GM21576 (cell line): ENCODE measurements at regions not wholly inside any gene's neighbourhood (a gene's known extent, or its start where the extent isn't known, plus 50 kb on each side); places are given as distances from the start of the nearest gene placed in this dataset.

ENCODE experiments used
- ATAC-seq: cut with Tn5 transposase; IDR thresholded peaks from one replicate; pipeline ENCODE4 v1.9.1; 2021; ENCODE audit warnings: mild to moderate bottlenecking, moderate library complexity; ENCODE audit not compliant: unreplicated experiment

DNA sequence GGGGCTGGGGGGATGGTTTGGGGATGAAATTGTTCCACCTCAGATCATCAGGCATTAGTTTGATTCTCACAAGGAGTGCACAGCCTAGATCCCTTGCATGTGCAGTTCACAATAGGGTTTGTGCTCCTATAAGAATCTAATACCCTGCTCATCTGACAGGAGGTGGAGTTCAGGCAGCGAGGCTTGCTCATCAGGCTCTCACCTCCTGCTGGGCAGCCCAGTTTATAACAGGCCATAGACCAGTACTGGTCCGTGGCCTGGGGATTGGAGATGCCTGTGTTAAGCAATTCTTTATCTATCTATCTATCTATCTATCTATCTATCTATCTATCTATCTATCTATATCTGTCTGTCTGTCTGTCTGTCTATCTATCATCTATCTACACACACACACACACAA lies 525.3 kb upstream of the DAB1 start:
- ATAC-seq = no peak

- ATAC-seq = no peak
These were observed 523.6 kb upstream of the DAB1 start for GRCh38 chr1:57947471-57947870.

DNA sequence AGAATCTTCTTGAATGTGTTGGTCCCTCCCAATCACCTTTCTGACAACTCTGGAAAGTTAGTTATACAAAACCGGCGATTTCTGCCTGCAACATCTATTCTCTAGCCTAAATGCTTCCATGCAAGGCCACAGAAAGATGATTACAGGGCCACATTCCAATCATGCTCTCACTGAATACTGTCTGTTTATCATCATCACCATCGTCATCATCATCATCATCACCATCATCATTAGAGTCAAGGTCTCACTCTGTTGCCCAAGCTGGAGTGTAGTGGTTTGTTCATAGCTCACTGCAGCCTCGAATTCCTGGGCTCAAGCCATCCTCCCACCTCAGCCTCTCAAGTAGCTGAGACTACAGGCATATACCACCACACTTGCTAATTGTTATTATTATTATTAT lies 521.2 kb upstream of the DAB1 start:
- no peak for ATAC-seq

DNA sequence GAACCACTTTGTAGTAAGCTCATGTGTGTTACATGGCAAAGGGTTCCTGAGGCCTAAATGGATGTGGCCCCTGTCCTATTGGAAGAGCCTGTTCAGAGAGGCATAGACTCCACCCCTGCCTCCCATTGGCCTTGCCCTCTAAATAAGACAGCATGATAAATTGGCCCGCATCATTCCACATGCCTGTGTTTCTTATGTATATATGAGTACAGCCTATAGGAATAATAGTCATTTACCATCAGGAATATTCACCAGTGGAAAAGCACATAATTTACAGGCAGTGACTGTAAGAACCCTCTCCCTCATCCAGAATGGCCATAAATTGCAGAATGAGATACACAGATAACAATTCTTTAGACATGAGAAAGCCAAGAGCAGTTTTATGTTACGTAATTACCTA lies 519.5 kb upstream of the DAB1 start:
- ATAC-seq = no peak

GRCh38 chr1:57934745-57935144 lies 510.9 kb upstream of the DAB1 start:
- no peak for ATAC-seq

- ATAC-seq = no peak
These were observed 503.1 kb upstream of the DAB1 start for GRCh38 chr1:57927003-57927402.

- ATAC-seq = no peak
These were observed 502.2 kb upstream of the DAB1 start for GRCh38 chr1:57926025-57926552.

GRCh38 chr1:57925226-57925625 lies 501.4 kb upstream of the DAB1 start:
- ATAC-seq = no peak

DNA sequence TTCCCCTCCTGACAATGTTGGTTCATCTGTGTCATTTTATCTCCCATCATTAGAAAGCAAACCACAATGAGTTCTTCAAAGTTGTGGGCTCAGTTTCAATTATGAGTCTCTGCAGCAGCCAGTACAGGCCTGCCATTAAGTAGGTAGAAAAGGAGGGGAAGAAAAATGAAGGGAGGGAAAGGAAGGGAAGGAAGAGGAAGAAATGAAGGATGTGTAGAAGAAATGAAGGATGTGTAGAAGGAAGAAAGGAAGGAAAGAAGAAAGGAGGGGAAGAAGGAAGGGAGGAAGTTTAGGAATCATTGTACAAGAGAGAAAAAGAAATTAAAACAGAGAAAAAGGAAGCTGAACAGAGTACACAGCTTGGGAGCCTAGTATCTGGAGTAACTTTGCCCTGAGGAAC lies 498.3 kb upstream of the DAB1 start:
- no peak for ATAC-seq

- no peak for ATAC-seq
These were observed 492.2 kb upstream of the DAB1 start for GRCh38 chr1:57916041-57916440.

DNA sequence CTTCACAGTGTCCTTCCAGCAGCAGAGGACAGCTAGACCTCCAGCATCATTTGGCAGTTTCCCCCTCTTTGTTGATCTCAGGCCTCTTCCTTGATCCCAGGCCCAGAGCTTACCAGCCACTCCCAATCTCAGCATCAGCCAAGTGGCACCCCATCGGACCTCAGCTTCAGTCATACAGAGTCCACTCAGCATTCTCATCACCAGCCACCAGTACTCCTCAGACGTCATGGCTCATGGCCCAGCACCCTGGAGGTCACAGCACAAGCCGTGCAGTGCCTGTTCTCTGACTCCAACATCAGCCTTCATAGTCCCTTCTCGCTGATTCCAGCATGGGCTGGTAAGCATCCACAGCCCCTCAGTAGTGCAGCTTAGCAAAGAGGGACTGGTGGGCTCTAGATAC lies 487.6 kb upstream of the DAB1 start:
- ATAC-seq = no peak

GRCh38 chr1:57910782-57911181 lies 486.9 kb upstream of the DAB1 start:
- no peak for ATAC-seq

- no peak for ATAC-seq
These were observed 486.4 kb upstream of the DAB1 start for GRCh38 chr1:57910305-57910704.

DNA sequence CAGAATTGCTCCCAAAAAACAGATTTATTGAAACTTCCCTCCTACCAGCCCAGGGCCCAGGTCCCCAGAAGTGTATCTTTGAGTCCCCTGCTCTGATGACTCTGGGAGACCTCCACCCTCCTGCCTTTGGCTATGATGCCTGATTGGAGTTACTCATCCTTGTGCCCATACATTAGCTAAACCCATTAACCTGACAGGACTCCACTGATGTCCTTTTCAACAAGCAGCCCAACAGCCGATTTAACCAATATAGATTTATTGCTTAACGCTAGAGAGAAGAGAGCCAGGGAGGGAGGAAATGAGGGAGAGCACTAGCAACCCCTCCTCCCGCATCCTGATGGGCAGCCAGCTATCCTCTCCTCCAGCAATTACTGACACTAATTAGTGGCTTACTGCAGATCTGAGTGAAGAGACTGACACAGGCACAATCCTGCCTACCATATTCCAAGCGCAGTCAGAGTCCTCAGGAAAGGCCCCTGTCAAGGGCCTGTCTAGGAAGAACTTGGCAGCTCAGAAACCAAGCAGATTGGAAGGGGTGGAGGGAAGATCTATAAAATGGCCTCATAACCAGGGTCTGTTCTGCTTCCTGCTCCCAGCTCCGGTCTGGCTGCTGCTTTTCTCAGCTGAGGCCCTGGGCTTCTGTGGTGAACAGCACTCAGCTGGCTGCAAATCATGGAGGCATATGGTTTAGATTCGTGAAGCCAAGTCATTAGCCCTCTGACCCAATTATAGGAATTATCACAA lies 484.5 kb upstream of the DAB1 start:
- no peak for ATAC-seq

GRCh38 chr1:57901208-57901919 lies 477.5 kb upstream of the DAB1 start:
- no peak for ATAC-seq

- ATAC-seq = no peak
These were observed 474.7 kb upstream of the DAB1 start for GRCh38 chr1:57898531-57898930.

GRCh38 chr1:57897581-57897980 lies 473.7 kb upstream of the DAB1 start:
- ATAC-seq = no peak

DNA sequence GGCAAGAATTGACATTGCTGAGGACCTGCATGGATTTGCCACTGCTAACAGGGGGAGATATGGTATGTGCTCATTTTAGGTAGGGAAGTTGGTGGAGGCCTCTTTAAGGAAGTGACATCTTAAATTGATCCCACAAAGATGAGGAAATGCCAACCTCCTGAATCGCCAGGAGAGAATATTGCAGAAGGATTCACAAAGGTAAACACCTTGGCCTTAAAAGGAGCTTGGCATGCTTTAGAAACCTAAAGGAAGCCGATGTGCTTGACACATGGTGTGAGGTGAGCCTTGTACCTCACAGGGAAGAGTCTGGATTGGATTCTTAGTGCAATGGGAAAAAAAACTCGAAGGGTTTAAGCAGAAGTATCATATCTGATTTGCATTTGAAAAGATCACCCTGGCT lies 470.5 kb upstream of the DAB1 start:
- no peak for ATAC-seq

DNA sequence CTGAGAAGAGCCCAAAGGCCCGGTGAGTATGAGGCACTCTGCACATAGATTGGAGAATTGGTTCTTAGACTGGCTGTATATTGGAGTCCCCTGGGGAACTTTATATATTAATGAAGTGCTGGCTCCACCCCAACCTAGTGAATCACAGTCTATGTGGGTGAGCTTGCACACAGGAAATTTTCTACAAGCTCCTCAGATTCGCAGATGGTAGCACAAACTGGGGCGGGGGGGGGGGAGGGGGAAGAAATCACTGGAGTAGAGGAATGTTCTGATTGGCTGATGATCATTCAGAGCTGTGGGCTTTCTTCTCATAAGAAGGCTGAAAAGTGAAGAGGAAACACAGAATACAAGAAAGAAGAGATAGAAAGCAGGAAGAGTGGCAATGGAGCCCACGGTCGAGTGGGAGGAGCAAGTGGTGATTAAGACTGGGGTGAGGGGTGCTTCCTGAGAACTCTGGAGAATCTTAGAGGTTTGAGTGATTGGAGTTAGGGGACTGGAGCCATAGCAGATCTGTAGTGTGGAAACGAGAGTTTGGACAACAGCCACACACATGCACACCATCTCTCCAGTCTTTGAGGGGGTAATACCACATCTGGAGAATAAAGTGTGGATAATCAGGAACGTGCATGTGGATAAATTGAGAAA lies 465.9 kb upstream of the DAB1 start:
- no peak for ATAC-seq

GRCh38 chr1:57887964-57888491 lies 464.2 kb upstream of the DAB1 start:
- ATAC-seq = no peak

- no peak for ATAC-seq
These were observed 462.5 kb upstream of the DAB1 start for GRCh38 chr1:57886376-57886775.

GRCh38 chr1:57883642-57883995 lies 459.8 kb upstream of the DAB1 start:
- ATAC-seq = no peak
